PFSK-1 (cell line): ENCODE measurements at regions not wholly inside any gene's neighbourhood (a gene's known extent, or its start where the extent isn't known, plus 50 kb on each side); places are given as distances from the start of the nearest gene placed in this dataset.

Experiments
- FOXP2 ChIP-seq: optimal IDR thresholded peaks from 2 replicates; pipeline ENCODE3; 2011; ENCODE audit warnings: borderline replicate concordance, control low read depth, inconsistent platforms; ENCODE audit not compliant: insufficient read depth; ENCODE audit errors: extremely low read length, extremely low read depth
- POLR2AphosphoS5 ChIP-seq: IDR thresholded peaks from 2 replicates; pipeline ENCODE4 v1.6.1; 2012; ENCODE audit warnings: low read depth, mild to moderate bottlenecking, control low read depth, low read length, moderate library complexity
- SIN3A ChIP-seq: IDR thresholded peaks from 2 replicates; pipeline ENCODE4 v1.6.1; 2012; ENCODE audit warnings: mild to moderate bottlenecking, low read length, moderate library complexity, borderline replicate concordance; ENCODE audit not compliant: insufficient read depth
- TAF1 ChIP-seq: IDR thresholded peaks from 2 replicates; pipeline ENCODE4 v1.6.1; 2012; ENCODE audit warnings: low read length, control low read depth, borderline replicate concordance; ENCODE audit not compliant: insufficient read depth
- TF ChIP-seq, protein P1 (sequence below), 2 experiments: IDR thresholded peaks; 2 replicates each; pipeline versions ENCODE4 v1.6.1 to v1.8.0; 2011 to 2012; ENCODE audit warnings: low read depth in 2 of 2, low read length in 2 of 2, control low read depth in 1 of 2, inconsistent platforms in 1 of 2, mild to moderate bottlenecking in 1 of 2, moderate library complexity in 1 of 2; ENCODE audit not compliant: insufficient read depth in 1 of 2

GRCh38 chr3:72231439-72232196 is 446.7 kb upstream of the PROK2 start:
- TF ChIP-seq SIN3A (no peak), FOXP2 (no peak), POLR2AphosphoS5 (no peak), TAF1 (no peak)
- TF ChIP-seq, protein P1, sequence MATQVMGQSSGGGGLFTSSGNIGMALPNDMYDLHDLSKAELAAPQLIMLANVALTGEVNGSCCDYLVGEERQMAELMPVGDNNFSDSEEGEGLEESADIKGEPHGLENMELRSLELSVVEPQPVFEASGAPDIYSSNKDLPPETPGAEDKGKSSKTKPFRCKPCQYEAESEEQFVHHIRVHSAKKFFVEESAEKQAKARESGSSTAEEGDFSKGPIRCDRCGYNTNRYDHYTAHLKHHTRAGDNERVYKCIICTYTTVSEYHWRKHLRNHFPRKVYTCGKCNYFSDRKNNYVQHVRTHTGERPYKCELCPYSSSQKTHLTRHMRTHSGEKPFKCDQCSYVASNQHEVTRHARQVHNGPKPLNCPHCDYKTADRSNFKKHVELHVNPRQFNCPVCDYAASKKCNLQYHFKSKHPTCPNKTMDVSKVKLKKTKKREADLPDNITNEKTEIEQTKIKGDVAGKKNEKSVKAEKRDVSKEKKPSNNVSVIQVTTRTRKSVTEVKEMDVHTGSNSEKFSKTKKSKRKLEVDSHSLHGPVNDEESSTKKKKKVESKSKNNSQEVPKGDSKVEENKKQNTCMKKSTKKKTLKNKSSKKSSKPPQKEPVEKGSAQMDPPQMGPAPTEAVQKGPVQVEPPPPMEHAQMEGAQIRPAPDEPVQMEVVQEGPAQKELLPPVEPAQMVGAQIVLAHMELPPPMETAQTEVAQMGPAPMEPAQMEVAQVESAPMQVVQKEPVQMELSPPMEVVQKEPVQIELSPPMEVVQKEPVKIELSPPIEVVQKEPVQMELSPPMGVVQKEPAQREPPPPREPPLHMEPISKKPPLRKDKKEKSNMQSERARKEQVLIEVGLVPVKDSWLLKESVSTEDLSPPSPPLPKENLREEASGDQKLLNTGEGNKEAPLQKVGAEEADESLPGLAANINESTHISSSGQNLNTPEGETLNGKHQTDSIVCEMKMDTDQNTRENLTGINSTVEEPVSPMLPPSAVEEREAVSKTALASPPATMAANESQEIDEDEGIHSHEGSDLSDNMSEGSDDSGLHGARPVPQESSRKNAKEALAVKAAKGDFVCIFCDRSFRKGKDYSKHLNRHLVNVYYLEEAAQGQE (IDR thresholded peaks at IDR 0.05; ENCODE audit: insufficient read depth in 1 of 2, low read depth in 2 of 2, low read length in 2 of 2) = no peak

DNA sequence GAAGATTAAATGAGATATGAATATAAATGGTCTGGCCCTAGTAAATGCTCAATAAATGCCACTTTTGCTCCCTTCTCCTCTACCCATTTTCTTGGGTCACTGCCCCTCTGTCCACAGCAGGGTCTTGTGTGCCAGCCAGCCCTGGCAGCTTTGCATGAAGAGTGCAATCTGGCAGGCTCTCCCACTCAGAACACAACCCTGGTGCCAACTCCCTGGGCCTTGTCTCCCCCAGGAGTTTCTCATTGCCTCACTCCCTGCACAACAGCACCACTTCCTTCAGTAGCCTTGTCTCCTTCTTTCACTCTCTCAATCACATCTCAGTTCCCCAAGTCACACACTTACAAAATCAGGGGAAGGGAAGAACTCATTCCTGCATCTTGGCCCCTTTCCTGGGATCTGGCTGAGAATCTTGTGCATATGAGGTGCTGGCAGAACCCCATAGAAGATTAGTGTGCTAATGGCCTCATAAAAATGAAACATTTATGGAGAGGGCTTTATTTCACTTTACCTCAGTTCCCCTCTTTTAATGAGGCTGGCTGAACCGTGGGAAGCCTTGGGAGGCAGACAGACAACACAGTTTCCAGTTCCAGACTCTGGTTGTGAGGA is 445.9 kb upstream of the PROK2 start:
- TF ChIP-seq FOXP2 = no peak
- TF ChIP-seq SIN3A = no peak

DNA sequence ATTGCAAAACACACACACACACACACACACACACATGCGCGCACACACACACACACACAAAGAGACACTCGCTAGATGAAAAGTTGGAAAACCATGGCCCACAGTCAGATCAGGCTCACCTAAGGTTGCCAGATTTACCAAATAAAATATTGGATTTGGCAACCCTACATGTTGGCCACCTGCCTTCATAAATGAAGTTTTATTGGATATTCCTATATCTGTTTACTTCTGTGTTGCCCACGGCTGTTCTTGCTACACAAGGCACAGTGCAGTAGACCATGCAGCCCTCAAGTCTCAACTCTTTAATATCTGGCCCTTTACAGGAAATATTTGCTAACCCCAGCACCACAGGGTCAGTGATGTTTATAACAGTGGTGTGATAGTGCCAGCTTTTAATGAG is 445.0 kb upstream of the PROK2 start:
- TF ChIP-seq, protein P1 (IDR thresholded peaks at IDR 0.05; ENCODE audit: insufficient read depth in 1 of 2, low read depth in 2 of 2, low read length in 2 of 2) = no peak
- TF ChIP-seq SIN3A = no peak
- TF ChIP-seq FOXP2 = no peak
- TF ChIP-seq POLR2AphosphoS5 = no peak
- TF ChIP-seq TAF1 = no peak

GRCh38 chr3:72227486-72228070 is 442.6 kb upstream of the PROK2 start:
- no peak for TF ChIP-seq TAF1
- TF ChIP-seq, protein P1 (IDR thresholded peaks at IDR 0.05; ENCODE audit: insufficient read depth in 1 of 2, low read depth in 2 of 2, low read length in 2 of 2) = no peak
- TF ChIP-seq POLR2AphosphoS5 = no peak
- TF ChIP-seq FOXP2 = no peak
- TF ChIP-seq SIN3A = no peak

DNA sequence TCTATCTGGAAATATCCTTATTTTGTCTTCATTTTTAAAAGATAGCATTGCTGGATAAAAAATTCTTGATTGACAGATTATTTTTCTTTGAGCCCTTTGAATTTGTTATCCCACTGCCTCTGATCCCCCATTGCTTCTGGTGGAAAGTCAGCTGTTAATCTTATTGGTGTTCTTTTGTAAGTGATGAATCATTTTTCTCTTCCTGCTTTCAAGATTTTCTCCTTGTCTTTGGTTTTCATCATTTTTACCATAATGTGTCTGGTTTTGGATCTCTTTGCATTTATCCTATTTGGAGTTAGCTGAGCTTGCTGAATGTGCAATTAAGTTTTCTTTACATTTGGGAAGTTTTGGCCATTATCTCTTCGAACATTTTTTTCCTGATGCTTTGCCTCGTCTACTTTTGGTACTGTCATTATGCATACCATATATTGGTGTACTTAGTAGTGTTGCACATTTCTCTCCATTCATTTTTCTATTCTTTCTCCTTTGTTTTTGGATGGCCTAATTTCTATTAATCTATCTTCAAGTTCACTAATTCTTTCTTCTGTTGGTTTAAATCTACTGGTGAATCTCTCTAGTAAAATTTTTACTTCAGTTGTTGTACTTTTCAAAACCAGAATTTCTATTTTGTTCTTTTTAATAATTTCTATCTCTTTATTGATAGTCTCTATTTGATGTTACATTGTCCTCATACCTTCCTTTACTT is 440.0 kb upstream of the PROK2 start:
- TF ChIP-seq POLR2AphosphoS5 = no peak
- no peak for TF ChIP-seq TAF1
- TF ChIP-seq, protein P1 (IDR thresholded peaks at IDR 0.05; ENCODE audit: insufficient read depth in 1 of 2, low read depth in 2 of 2, low read length in 2 of 2) = no peak
- TF ChIP-seq FOXP2 = no peak
- TF ChIP-seq SIN3A = no peak
